HG03135 (cell line): ENCODE measurements at regions not wholly inside any gene's neighbourhood (a gene's known extent, or its start where the extent isn't known, plus 50 kb on each side); places are given as distances from the start of the nearest gene placed in this dataset.

Experiments
- ATAC-seq: cut with Tn5 transposase; IDR thresholded peaks from one replicate; pipeline ENCODE4 v1.9.1; 2021; ENCODE audit warnings: mild to moderate bottlenecking, moderate library complexity; ENCODE audit not compliant: unreplicated experiment

DNA sequence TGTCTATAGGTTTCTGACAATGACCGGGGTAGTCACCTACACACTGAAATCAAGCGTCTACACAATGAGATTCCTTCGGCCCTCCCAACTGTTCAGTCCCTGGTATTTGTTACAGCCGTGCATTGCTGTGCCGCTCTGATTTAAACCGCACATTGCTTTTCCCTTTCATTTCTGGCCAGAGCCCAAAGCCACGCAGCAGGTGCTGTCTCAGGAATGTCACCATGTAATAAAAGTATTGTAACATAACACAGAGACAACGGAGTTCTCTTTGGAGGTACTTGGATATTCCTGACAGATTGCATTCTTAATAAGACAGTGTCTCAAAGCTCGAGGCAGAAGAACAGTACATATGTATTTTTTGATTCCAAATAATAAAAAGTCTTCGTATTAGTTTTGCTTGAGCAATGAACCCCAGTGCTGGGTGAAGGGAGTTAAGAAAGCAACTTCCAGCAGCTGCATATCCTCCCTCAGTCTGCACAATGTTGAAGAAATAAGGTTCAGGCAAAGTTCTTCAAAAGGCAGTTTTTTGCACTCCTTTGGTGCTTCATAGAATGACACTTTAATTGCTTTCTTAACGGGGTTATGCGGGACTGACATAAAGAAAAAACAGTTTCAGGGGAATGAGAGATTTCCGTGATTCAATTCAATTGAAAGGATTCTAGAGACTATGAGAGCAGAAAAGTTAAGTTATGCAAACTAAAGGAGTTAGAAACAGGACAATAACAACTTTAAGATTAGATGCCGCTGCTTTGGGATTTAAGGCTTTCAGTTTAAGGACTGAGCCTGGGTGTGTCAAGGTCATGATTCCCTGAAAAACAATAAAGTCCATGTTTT, 288.7 kb upstream of the FLRT2 start:
- ATAC-seq = no peak

DNA sequence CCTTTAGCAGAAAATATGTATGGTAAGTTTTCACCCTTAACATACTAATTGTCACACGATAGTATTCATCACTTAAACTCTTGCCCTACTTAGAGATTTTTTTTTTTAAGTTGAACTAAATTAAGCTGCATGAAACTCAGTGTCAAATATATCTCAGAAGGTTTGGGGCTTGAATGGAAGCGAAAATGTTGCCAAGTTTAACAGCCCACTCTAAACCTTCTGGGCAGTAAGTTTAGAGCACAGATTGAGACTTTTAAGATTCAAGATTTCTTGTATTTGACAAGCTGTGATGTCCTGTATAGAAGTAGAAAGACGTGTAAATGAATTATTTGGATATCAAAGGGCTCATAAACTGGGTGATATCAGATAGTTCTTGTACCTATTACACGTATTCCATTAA, 287.3 kb upstream of the FLRT2 start:
- ATAC-seq = no peak

DNA sequence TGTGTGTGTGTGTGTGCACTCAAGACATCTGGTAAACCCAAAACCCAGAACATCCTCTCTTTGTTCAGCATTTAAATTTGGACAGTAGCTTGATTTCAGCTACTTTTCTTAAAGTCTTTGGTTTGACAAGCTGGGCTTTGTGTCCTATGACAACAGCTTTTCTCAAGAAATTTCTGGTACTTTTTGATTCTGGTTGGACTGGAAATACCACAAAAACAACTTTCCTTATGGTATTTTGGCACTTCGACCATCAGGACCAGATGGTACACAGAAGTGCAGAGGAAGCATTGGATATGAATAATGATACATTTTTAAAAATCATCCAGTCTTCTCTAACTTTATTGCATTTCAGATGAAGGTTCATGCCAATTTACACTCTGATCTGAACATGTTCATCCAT, 286.6 kb upstream of the FLRT2 start:
- no peak for ATAC-seq

DNA sequence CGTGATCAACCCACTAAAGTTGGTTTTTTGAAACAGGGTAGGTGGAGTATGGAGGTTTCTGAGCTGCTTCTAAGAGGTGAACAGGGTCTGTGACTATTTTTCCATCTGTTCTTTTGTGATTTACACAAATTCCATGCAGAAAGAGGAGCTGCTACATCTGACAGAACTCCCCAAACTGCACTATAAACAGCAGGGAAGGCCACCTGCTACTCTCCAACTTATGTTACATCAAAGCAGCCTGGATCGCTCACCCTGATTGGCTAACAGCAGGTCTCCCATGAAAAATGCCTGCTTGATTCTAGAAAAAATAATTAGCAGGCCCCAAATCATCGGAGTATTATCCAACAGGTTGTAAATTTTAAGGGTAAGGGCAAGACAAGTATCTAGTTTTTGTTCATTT, 282.9 kb upstream of the FLRT2 start:
- no peak for ATAC-seq

DNA sequence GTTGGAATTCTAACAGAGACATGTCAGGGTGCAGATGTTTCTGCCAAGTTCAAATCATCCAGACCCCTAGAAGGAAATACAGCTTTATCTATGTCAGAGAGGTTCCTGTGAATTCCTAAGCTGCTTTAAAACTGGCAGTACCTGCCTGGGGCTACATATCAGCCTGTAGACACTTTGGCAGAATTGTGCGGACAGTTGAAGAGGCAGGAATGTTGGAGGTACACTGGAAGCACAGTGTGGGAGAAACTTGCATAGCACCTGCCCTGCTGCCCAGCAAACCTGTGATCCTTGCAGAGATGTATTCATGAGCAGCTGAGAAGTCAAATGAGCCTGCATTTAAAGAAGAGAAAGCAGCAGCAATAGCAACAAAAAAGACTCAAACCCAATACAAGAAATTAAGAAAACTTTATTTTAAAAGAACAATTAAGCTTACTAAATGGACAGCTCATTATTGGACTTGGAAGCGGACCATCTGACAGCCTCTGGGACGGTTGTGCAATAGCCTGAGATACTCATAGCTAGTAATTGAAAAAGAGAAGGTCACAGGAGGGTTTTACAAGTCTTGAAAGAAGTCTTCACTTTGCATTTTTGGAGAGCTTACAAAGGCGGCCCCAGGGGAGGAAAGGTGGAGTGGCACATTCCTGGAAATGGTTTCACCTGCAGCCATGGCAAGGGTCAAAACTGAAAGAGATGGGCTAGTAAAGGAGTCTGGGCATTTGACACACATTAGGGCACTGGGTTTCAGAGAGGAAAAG, 280.9 kb upstream of the FLRT2 start:
- no peak for ATAC-seq

DNA sequence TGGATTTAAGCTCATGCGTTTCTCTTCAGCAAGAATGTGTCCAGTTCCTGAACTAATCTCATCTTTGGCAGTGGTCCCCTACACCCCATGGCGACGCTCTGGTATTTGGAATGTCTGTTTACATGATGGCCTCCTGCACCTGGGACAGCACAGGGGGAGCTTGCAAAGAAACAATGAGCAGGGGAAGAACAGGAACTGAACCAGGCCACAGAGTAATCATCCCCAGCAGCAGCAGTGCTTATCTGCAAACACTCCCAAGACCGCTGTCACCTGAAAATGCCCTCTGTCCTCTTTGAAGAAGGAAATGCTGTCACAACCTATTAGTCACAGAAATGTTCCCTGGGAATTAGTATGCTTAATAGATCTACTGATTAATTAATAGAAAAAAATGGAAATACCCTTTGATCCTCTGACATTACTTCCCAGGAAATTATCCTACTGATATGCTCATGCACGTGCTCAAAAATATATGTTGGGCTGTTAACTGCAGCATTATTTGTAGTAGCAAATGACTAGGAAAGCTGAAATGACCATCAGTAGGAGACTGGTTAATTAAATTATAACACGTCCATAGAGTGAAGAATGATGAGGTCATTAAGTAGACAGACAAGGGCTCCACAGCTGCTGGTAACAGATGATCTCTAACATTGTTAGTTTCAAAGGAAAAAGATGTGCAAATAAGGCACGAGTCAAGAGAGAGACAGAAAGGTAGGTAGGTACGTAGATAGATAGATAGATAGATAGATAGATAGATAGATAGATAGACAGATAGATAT, 279.3 kb upstream of the FLRT2 start:
- no peak for ATAC-seq

DNA sequence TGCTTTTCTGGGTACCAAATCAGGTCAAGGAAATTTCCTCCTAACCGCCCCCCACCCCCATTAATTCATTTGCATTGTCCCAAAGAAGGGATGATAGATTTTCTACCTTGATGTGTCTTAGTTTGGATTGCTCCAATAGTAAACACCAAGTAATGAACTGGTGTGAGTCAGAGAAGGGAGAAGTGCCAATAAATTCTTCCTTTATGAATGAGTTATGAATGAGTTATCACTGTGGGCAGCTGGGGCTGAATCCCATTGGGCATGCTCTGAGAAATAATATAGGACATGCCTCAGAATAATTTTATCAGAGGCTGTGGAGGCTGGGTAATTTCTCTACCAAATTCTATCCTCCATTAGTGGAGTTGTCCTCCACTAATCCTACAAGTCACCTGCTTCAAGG, 277.9 kb upstream of the FLRT2 start:
- ATAC-seq = no peak

DNA sequence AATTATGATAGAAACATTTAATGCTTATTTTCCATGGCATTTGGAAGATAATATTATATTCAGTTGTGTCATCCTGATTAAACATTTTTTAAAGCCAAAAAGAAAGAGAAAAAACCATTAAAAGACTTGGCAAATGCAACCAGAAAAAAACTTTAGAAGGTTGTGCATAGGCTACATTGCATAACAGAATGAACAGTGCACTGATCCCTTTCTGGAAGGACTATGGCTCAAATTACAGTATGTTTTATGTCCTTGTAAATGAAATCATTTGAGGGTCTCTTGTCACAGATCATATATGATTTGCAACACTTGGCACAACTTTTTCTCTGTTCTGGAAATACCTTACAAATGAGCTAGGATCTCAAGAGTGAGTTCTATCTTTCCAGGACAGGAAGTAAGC, 275.2 kb upstream of the FLRT2 start:
- ATAC-seq = no peak

DNA sequence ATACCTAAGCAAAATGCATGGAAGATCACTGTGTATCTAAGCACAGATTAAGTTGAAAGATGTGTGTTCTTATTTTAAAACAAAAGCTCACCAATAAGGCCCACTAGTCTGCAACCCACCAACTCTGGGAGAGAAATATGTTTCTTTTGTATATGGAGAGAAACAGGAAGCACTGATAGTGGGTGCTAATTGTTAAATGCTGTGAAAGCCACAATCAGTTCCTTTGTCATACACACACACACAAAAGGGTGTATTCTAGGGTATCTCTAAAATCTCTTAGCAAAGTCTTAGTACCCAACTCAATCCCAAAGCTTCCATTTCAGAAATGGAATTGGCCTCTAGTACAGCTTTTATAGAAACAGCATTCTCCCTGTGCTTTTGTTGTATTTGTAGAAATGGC, 272.7 kb upstream of the FLRT2 start:
- ATAC-seq = no peak

DNA sequence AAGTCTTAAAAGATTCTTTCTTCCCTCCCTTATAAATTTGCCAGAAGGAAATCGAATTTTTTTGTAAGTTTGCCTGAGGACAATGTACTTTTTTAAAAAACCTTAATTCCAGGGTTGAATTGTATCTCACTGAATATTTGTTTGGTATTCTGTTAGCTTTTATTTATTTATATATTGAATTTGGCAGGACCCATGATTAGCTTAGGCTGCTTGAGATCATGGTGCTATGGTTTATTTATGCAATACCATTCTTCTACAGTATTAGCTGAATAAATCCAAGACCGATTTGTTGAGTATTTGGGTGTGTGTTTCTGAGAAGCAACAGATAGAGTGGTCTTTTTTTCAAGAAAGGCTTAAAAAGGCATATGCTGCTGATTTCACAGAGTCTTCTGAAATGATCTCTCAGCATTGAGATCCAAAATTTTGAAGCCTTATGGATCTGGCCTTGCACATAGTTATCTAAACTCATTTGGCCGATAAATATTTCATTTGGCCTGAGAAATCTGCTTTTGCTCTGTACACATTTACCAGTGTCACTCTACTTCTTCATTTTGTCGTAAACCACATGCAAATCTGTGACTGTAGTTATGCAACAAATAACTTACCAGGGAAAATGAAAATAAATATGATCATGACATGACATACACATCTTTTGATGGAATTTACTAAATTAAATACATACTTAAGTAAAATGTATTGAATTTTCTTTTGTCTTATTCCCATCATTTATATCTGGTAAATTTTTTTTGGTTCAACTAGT, 265.8 kb upstream of the FLRT2 start:
- no peak for ATAC-seq

DNA sequence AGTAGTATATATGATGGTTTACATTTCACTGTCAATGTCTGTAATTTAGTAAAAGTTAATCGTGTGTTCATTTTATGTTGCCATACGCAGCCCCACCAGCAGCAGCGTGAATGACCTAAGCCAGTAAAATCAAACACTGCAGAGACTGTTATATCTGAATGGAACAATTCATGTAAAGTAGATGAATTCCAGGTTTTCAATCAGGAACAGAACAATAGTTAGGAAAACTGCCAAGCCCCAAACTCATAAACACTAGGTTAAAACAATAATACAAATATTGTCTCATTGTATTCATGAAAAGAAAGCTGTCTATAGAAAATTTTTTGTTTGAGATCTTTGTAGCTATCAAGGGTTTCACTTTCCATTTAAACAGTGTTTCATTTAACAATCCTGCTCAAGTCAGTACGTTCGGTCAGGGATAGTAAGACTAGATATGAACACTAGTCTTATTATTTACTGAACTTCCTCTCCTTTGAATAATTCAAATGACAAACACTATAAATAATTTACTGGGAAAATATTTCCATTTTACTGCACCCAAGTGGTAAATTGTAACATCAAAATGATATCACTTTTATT, 256.8 kb upstream of the FLRT2 start:
- ATAC-seq = no peak

DNA sequence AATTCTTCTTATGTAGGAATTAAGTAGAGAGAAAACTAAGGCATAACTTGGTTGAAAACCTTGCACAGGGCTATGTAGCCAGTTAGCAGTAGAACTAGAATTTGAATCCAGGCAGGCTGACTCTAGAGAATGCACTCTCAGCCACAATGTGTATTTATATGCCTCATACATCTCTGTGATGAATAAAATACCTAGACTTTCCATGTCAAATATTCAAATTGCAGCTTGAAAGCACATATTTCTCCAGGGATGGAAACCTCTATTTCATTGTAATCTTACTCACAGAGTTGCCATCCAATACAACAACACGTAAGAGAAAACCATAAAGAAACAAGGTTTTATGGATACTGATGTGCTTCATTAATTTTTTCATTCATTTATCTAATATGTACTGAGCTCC, 256.0 kb upstream of the FLRT2 start:
- ATAC-seq = no peak

DNA sequence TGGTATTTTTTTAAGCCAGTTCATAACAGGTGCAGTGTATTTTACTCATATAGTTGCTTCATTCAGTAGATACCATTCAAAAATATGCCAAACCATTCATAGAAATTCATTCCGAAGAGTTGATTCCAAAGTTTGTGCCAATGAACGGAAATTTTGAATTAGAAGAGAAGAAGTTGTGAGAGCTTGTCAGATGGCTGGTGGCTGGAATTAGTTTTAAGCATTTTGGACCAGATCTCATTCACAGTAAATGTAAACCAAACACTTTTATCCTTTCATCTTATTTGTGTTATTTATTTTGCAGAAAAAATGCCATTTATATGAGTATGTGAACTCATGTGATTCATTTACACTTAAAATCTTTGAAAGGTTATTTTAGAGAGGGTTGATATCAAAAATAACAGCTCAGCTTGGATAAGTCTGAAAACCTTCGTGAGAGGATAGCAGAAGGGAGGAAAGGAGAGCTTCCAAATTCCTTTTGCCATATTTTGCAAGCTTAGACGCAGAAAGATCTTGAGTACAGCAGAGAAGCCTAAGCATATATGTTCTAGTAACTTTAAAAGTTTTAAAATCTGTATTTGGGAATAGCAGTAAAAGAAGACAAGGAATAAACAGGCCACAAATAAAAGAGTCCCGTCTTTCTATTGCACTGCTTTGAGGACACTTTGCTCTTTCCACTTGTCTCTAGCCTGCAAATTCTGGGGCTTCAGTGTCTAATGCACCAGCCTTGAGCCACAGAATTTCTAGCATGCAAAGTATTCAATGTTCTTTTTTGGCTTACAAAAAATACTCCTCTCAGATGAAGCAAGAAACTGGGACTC, 253.6 kb upstream of the FLRT2 start:
- ATAC-seq = no peak

DNA sequence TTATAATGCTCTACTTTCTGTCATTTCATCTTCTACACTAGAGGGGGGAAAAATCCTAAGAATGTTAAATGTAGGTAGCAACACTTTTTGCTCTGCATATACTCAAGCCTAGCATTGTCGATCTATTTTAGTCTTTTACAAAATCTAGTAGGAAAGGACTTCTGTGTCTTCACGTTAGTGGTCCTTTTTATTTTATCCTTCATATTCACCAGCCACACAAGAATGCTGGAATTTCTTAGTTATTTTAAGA, 253.0 kb upstream of the FLRT2 start:
- no peak for ATAC-seq

DNA sequence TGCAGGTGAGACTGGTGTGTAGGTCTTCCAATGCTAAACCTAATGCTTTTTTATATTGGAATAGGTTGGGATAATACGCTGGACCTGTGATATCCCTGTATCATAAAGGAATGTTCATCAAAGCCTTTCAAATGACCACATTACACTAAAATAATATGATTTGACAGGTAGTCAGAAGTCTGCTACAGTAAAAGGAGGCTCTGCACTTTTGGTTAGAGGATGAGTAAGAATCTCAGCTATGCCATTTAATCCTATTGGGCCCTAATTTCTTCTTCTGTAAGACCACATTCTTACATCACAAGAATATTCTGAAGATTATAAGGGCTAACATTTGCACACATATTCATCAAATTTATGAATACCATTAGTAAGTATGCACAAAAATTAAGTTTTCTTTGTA, 250.5 kb upstream of the FLRT2 start:
- no peak for ATAC-seq

DNA sequence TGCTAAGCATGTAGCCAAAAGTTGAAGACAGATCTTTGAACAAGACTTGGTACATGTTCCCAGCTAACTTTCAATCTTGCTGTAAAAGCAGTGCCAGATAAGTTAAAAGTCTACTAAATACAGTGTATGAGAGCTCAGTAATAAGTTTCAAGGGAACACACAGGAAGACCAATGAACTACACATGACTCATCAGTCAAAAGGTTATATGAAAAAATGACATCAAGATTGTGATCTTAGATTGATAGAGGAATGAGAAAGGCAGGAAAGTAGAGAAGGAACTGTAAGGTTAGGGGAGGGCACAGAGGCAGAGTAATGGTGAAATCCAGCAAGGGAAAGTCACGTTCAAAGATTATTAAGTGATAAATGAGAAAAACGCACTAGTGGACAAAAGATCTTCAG, 249.9 kb upstream of the FLRT2 start:
- ATAC-seq = no peak

DNA sequence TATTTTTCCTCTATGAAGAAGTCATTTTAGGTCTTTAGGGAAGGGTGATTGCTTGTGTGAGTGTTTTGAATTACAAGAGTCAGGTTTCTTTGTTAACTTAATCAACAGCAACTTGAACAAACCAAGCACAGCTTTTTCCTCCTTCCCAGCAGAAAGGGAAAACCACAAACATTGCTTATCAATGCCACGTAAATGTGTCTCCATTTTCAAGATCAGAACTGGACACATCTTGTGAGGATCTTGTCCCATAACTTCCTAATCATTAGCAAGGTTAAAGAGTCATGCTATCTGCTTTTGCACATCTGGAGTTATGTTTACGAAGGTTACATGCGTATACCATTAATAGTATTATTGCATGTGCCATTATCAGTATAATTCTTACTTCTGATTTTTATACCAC, 248.0 kb upstream of the FLRT2 start:
- ATAC-seq = no peak

DNA sequence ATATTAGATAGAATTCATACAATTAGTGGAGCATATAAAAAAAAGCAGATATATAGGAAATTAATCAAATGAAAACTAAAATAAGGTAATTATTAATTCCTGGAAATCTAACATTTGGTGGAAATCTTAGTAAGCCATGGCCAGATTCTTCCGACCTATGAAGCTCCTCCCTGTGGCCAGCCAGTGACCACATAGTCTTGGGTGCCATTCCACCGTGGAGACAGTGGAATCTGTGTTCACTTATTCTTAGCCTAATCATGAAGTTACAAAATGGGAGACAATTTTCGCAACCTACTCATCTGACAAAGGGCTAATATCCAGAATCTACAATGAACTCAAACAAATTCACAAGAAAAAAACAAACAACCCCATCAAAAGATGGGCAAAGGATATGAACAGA, 241.9 kb upstream of the FLRT2 start:
- no peak for ATAC-seq

DNA sequence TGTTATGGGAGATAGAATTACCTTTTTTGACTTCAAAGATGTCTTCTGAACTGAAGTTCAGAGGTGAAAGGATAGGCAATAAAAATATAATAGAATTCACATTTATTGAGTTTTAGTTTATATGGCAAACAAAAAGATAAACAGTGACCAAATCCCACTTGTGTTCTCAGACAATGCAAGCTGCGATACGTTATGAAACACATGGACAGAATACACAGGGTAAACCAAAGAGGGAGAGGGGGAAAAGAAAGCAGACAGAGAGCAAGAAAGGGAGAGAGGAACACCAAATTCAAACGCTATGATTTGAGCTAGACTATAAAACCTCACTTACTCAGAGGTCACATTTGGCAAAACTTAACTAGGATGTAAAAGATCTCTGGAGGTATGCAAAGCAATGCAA, 238.2 kb upstream of the FLRT2 start:
- no peak for ATAC-seq

DNA sequence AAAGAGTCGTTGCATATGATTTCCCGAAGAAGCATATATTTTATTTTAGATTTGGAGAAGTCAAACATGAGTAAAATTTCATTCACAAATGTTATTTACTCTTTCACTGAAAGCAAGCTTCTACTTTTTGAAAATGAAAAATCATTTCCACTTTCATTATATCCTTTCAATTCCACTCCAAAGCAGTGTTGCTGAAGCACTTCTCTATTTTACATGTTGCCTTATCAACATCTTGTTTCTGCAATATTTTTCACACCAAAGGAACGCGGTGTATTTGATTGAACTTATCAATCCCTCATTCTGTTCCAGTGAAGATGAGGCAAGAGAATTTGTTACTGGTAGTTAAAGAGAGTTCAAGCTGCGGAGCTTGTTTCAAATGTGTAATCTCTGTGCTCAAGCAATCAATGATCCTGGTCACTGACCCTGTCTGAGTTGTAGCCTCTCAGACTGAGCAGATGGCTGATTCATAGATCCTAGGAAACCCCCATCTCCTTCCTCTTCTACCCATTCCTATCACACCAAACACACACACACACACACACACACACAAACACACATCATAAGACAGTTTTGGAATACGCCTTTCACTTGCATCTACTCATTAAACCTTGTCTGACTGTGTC, 236.2 kb upstream of the FLRT2 start:
- no peak for ATAC-seq
